IPS-NIHi11 (cell line): ENCODE measurements at regions not wholly inside any gene's neighbourhood (a gene's known extent, or its start where the extent isn't known, plus 50 kb on each side); places are given as distances from the start of the nearest gene placed in this dataset.

ENCODE experiments used
- DNase-seq: peaks from one replicate; pipeline ENCODE4 v3.0.0; 2012; ENCODE audit warnings: mixed read lengths, low spot score

DNA sequence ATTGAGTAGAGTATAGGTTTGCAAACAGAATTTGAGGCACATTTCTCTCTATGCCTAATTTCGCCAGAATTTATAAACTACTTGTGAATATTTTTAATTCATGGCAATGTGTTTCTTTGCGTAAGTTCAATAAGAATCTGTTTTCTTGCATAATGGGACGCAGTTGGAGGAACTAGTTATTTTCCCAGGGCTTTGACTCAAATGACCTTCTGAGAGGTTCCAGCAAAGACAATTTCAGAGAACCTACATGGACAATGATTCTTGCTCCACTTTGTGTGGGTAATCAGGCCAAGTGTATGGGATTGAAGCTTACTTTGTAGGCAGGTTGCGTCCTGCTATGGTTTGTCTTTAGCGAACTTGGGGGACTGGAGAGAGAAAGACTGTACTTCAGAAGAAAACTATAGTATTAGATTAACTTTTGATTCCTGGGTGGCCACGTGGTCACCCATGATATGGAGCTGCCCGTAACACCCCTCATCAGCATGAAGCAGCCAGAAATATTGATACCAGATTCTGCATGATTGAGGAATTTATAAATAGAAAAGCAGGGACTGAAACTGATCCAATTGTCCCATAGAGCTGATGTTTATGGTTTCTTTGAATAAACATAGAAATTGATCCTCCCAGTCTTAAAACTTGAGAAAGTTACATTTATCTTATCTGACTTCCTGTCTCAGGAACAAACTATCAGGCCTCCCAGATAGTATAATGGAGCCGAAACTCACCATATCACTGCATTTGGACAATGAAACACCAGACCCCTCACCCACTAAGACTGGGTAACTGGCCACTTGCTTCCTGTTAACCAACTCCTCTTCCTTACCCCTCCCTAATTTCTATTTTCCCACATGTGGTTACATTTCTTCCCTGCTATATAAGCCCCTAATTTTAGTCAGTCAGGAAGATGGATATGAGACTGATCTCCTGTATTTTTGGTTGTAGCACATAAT is 815.3 kb upstream of the HS6ST1 start:
- no peak for DNase-seq

DNA sequence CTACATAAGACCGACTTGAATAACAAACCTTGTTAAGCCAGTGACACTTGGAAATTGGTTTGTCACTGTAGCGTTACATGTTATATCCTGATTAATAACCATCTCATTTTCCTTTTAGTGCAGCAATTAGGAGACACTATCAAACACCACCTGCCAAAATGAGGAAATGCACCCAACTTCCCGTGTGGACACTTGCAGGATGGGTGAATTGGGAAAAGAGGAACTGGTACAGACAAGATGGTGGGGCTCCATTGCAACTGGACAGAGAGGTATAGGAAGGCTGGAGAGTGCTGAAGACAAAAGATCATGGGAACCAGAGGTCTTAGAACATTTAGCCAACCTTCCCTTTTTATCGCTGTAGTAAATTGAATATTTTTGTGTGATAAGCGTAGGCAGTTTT is 816.3 kb upstream of the HS6ST1 start:
- DNase-seq = no peak

DNA sequence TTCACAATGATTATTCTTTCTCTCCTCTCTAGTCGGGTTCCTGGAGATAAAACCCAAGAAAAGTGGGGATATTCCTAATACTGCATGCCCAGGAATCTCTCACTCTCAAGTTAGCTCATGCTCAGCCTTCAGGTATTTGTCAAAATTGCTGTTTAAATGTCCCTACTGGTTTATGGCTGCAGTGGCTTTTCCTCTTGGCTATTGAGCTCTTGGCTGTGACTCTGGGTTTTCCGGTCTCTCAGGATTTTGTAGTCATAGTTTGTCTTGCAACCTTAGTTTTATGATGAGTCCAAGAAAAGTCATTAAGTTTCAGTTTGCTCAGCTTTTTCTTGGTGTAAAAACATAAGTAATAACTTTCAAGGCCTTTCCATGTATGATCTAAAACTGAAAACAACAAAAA is 820.7 kb upstream of the HS6ST1 start:
- DNase-seq = no peak

DNA sequence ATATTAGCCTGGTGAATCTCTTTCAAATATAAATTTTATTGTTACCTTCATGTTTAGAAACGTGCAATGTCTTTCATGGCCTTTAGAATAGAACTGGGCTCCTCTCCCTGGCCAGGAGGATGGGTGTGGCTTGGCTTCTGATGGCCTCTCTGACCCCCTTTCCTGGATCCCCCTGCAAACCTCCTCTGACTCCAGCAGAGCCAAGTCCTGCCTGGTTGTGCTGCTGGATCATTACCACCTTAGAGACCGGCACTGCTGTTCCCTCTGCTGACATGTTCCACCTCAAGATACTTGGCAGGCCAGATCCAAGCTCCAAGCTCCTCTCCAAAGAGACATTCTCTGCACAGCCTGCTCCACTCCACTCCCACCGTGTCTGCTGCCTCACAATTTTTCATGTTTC is 823.8 kb upstream of the HS6ST1 start:
- DNase-seq = no peak

DNA sequence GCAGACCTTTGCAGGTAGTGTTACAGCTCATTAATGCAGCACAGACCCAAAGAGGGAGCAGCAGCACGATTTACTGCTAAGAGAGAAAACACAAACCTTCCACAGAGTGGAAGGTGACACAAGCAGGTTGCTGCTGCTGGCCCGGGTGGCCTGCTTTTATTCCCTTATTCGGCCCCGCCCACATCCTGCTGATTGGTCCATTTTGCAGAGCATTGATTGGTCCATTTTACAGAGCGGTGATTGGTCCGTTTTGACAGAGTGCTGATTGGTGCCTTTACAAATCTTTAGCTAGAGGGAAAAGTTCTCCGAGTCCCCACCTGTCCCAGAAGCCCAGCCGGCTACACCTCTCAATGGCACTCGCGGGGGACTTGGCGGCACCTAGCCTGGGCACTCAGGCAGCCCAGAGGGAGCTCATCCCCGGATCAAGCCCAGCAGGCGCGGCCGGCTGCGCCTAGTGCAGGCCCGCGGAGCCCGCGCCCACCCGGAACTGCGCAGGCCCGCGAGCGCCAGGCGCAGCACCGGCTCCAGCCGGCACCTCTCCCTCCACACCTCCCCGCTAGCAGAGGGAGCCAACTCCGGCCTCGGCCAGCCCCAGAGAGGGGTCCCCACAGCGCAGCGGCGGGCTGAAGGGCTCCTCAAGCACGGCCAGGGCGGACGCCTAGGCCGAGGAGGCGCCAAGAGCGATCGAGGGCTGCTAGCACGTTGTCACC is 825.6 kb upstream of the HS6ST1 start:
- DNase-seq = no peak

DNA sequence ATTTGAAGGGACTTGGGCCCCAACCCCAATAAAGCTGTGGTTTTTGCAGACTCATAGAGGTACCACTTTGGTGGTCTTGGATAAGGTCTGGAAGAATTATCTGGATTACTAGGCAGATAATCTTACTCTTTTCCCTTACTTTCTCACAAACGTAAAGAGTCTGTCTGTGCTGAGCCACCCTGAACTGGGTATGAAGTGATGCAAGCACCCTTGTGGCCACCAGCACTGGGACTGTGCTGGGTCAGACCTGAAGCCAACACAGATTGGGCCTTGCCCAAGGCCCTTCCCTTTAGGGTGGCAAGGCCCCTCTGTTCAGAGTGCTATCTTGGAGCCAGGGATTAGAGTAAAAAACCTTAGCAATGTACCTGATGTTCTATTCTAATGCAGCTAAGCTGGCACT is 827.0 kb upstream of the RAB6C start:
- DNase-seq = no peak

DNA sequence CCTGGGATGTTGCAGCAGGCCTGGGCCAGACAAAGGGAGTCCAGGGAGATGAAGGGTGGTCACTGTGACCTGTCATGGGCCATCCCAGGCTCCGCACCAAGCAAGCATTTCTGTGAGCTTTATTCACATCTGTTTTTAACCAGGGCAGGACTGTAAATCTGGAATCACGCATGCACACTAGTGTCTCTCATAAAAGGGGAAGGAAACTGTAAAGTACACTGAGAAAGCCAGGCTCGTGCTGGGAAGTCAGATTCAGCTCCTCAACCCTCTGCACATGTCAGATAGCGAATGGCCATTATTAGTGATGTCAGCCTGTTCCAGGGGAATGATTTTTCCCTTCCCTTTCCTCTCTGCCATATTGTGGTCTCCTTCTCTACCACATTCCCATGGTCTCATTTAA is 818.6 kb upstream of the RAB6C start:
- DNase-seq = no peak

DNA sequence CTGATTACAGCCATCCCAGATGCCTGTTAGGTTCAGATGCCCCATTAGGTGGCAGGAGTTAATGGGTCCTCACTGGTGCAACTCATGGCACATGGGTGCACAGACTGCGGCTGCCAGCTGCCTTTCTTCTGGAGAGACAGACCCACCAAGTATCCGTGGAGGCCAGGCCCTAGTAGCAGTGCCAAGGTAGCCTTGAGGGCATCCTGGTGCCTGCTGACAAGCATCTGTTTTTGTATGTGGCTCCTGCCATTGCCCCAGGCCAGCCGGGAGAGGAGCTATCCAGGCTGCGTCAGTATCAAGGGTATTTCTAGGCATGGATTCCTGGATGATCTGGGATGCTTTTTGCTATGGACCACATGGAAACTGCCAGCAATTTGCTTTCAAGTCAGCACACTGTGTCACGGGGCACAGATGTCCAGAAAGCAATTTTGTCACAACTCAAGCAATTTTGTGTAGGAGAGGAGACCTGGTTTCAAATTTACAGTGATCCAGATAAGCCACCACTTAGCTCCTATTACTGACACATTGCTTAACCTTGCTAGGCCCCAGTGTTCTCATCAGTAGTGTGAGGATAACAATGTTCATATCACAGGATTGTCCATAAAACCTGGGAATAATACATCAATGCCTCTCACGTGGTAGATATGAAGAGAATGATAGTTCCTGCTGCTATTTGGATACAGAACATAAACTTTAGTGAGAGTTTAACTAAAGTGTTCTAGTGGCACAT is 815.1 kb upstream of the RAB6C start:
- DNase-seq = no peak

DNA sequence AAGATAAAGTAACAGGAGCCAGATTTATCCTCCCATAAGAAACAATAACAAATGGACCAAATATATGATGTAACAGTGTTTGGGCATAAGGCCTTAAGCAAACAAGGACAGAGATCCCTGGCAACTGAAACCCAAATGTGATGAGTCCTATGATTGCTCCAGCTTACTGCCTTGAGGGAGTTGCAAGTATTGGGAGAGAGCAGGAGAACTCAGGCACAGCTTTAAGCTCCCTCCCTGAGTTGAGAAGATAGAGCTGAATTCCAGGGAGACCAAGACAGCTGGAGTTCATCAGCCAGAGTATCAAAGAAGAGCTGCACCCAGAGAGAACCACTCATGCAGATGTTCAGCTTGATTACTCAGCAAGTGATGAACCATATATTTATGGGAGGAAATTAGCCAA is 814.5 kb upstream of the RAB6C start:
- no peak for DNase-seq

DNA sequence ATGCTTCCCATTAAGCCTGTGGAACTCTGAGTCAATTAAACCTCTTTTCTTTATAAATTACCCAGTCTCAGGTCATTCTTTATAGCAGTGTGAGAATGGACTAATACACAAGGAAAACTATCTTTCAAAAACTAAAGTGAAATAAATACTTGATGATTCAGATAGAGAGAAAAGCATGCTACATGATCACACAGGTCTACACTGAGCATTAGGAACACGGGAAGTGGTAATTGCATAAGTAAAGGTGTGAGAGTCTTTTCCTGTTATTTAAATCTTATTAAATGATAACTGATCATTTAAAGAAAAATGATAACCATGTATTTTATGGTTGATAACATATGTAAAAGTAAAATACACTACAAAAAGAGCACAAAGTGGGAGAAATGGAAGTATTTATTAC is 812.0 kb upstream of the RAB6C start:
- no peak for DNase-seq

DNA sequence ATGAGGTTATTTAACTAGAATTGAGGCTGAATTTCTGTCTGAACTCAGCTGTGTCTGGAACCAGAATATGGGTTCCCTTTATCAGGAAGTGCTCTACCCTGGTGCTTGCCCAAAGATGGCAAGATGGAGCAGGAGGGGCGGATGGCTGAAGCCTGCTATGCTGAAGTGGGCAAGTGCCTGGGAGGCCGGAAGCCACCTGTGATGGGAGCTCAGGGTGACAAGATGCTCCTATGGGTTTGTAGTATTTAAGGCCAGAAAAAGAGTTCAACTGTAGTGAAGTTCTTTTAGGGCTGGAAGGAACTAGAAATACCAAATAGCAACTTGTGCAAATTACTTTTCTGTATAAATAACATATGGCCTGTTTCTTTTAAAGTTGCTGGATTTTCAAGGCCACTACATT is 808.9 kb upstream of the RAB6C start:
- no peak for DNase-seq

DNA sequence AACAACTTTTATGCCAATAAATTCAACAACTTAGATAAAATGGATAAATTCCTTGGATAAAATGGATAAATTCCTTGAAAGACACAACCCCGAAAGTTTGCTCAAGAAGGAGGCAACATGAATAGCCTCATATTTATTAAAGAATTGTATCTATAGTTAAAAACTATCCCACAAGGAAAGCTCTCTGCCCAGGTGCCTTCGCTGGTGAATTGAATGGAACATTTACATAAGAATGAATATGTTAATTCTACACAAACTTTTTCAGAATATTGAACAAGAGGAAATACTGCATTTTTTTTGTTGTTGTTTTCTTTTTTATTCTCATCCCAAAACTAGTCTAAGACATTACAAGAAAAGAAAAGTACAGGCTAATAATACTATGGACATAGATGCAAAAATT is 805.3 kb upstream of the RAB6C start:
- no peak for DNase-seq

DNA sequence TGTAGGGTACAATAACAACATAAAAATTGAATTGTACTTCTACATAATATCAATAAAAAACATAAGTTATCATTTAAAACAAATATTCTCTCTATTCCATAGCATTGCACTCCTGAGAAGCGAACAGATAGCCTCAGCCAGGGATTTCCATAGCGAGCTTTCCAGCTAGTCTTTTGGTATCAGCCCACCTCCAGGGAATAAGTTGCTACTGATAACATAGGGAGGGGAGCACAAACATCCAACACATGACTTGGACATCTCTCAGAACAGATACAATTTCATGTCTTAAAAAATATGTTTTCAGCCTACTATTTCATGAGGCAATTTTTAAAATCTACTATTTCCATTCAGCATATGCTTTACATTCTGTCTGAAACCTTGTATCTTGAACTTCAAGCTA is 804.4 kb upstream of the RAB6C start:
- no peak for DNase-seq

DNA sequence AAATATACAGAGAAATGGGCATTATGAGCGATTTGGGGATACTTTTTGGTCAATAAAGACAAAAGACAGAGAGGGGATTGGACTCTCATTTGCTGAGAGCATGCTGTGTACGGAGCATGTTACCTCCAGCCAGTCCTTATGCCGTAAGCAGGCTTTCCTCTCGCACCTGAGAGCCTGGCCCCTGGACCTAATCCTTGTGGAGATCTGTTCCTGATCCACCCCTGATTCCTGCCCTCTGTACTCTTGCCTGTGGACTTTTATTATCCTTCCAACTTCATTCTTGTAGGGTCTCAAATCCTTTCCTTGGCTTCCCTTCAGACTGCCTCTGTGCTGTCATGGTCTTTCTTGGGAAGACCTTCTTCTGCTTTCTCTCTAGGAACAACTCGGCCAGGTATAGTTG is 803.1 kb upstream of the RAB6C start:
- DNase-seq = no peak

DNA sequence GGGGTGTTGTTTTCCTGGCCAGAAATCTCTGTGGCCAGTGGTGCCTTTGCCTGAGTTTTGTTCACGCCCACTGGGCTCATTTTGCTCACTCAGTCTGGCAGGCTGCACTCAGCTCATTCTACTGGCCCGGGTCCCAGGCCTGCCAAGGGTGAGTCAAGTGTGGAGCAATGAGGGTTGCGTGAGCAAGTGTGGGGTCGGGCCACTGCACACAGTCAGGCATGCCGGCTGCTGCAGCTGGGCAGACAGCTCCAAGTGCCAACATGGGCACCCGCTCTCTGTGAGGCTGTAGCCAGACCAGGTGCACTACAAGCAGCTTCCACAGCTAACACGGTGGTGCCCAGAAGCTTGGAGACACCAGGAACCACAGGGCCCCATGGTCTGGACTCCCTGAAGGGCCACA is 801.1 kb upstream of the RAB6C start:
- no peak for DNase-seq

DNA sequence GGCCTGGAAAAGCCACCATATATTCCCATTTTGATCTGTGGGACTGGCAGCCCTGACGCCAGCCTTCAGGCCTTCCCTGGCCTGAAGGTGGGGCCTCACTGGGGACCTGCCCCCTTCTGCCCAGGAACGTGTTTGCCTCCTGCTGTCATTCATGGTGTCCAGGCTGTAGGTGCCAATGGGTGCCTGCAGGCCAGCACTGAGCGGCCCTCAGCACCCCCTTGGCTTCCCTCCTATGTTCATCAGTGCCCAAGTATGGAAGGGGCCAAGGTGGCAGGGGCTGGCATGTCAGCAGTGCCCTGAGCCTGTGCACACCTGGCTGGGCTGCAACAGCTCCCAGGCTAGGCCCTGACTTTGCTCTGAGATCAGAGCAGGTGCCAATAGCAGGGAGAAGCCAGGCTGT is 800.3 kb upstream of the RAB6C start:
- no peak for DNase-seq

DNA sequence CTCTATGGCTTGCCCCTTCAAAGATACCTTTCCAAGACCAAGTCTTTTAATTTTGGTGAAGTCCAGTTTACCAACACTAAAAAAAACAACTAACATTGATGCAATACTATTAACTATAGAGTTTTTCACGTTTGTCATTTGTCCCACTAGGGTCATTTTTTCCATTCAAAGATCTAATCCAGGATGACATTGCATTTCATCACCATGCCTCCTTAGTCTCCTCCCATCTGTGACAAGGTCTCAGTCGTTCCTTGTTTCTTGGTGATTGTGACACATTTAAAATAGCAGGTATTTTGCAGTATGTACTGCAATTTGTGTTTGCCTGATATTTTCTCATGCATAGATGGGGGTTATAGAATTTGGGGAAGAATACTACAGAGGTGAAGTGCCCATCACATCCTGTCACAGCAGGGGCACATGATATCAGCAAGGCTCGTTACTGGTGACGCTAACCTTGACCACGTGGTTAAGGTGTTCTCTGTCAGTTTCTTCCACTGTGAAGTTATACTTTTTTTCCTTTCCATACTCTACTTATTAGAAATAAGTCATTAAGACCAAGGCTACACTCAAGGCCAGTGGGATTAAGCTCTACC is 799.2 kb upstream of the RAB6C start:
- no peak for DNase-seq

DNA sequence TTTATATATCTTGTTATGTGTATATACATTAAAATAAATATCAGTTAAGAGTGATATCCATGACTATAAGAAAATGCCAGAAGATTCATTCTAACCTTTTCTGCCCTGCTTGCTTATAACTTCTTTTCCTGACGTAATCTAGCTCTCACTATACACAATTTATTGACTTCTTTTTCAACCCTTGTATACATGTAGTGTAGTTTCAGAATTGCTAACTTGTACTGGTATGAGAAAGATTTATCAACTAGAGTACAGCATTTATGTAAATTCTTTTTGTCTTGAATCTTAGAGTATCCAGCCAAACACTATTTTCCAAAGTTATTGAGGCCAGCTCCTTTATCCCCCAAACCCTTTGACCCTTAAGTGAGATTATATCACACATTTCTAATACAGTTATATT is 798.0 kb upstream of the RAB6C start:
- DNase-seq = no peak

DNA sequence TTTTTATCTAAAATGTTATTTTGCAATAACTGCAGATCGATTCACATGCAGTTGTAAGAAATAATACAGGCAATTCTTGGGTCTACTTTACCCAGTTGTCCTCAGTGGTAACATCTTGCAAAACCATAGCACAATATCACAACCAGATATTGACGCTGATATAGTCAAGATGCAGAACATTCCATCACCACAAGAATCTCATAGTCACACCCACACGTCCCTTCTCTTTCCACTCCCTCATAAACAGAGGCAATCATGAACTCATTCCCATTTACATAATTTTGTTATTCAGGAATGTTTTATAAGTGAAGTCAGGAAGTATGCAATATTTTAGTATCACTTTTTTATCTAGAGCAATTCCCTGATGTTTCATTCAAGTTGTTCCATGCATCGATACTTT is 797.5 kb upstream of the RAB6C start:
- no peak for DNase-seq

DNA sequence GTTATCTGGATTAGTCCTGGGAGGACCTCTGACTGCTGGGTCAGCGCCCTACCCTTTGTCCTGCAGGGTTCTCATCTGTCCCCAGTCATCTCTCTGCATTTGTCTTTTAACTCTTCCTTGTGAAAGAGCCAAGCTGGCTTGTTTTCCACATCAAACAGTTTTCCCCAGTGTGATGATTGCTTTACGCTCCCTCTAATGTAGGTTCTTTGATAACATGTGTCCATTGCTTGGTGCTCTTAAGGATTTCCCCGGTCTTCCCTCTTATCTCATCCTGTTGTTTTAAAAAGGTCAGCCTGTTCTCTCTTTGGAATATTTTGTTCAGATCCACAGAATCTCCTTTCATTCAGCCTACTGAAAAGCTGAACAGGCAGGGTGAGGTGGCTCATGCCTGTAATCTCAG is 792.1 kb upstream of the RAB6C start:
- no peak for DNase-seq

DNA sequence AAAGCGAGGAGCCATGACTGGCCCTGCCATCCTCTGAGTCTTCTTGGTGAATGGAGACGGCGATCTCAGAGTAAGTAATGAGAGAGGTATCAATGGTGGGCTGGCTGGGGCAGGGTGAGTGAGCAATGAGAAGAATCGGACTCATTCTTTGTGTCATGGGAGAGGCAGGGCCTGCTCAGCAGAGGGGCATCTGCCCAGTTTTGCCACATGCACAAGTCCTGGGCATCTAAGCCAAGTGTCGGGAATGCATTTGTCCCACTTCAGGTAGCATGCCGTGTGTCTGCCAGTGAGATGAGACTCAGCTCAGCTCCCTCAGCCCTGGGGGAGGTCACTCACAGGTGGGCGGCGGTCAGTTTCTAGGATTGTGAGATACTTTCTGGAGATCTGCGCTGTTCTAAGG is 791.0 kb upstream of the RAB6C start:
- DNase-seq = no peak

DNA sequence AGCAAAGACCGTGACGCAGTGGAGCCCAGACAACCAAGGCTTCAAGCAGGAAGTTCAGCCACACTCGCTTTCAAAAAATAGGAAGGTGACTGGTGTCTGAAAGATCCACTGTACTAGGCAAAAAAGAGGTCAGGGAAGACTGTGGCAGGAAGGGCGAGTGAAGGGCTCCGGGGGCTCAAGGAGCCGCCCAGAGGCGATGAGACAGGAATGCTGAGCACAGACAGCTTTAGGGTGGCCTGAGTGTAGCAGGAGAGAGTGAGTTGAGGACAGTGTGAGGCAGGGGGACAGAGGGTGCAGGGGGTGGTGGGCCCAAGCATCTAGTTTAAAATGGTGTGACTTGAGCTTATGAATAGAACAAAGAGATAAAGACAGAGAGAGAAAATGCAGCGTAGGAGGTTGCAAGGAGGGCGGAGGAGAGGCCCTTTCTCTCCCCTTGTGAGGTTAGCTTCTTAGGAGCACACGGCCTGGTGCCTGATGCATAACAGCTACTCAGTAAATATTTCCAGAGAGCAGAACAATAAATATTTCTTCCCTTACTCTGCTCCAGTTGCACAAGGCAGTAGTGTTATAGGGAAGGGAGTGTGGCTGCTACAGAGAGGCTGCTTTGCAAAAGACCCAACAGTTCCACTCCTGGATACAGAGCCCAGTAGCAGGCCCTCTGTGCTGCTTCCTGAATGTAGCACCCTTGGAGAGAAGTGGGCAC is 789.7 kb upstream of the RAB6C start:
- peak; percentile 23 for DNase-seq
